ENCODE measurements at regions not wholly inside any gene's neighbourhood (a gene's known extent, or its start where the extent isn't known, plus 50 kb on each side); places are given as distances from the start of the nearest gene placed in this dataset.
"Not testable (repeated sequence)": the region's sequence is repeated elsewhere in the genome, so short reads cannot be mapped to it uniquely, and the experiment has no call there.

DNA sequence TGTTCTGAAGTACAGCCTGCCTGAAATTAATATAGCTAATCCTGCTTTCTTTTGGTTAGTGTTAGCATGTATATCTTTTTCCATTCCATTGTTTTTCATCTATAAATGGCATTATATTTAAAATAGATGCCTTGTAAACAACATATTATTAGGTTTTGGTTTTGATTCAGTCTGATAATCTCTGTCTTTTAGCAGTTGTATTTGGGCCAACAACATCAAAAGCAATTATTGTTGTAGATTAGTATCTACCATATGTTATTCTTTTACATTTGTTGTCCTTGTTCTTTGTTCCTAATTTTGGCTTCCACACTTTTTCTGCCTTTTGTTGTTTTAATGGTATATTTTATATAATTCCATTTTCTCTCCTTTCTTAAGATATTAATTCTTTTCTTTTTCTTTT is 678.2 kb upstream of the PRMT6 start:
- Histone ChIP-seq H3K9me3 (no peaks in the 10 kb centered on the region), H3K27ac (no peak overlapping the region), H3K4me3 (no peak overlapping the region), H3K27me3 (no peaks in the 10 kb centered on the region), H3K36me3 (no peaks in the 10 kb centered on the region), H3K4me1 (no peaks in the 10 kb centered on the region)
- intact Hi-C loops (cut with DNase I), result no loop called here
- no peak for DNase-seq (ENCODE audit: extremely low spot score in 2 of 2)
- TF ChIP-seq POLR2A (IDR thresholded peaks at IDR 0.05) (no peak), POLR2AphosphoS5 (IDR thresholded peaks at IDR 0.05; ENCODE audit: insufficient read depth in 1 of 2, low read depth in 1 of 2) (no peak)
- TF ChIP-seq, protein P1, sequence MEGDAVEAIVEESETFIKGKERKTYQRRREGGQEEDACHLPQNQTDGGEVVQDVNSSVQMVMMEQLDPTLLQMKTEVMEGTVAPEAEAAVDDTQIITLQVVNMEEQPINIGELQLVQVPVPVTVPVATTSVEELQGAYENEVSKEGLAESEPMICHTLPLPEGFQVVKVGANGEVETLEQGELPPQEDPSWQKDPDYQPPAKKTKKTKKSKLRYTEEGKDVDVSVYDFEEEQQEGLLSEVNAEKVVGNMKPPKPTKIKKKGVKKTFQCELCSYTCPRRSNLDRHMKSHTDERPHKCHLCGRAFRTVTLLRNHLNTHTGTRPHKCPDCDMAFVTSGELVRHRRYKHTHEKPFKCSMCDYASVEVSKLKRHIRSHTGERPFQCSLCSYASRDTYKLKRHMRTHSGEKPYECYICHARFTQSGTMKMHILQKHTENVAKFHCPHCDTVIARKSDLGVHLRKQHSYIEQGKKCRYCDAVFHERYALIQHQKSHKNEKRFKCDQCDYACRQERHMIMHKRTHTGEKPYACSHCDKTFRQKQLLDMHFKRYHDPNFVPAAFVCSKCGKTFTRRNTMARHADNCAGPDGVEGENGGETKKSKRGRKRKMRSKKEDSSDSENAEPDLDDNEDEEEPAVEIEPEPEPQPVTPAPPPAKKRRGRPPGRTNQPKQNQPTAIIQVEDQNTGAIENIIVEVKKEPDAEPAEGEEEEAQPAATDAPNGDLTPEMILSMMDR (IDR thresholded peaks at IDR 0.05), result no peak

DNA sequence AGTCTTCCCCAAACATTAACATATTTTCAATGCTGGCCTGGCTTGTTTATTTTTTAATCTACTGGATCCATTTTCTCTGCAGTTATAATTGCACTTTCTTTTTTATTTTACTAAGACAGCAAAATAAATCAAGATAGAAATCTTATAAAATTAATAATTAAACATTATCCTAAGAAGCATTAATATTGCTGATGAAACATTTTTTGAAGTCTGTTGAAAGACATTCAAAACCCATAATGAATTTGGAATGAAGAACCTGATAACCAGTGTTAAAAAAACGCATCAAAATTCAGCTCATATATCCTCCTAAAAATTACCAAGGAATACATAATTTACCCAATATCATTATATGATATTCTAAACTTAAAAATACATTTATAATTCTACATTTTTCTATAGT is 675.7 kb upstream of the PRMT6 start:
- DNase-seq (ENCODE audit: extremely low spot score in 2 of 2), result no peak
- H3K27me3 ChIP-seq, result no peaks in the 10 kb centered on the region
- intact Hi-C loops (cut with DNase I), result no loop called here
- H3K9me3 ChIP-seq, result no peaks in the 10 kb centered on the region
- TF ChIP-seq, protein P1 (IDR thresholded peaks at IDR 0.05), result no peak
- TF ChIP-seq POLR2AphosphoS5 (IDR thresholded peaks at IDR 0.05; ENCODE audit: insufficient read depth in 1 of 2, low read depth in 1 of 2), result no peak
- no peak for TF ChIP-seq POLR2A (IDR thresholded peaks at IDR 0.05)
- no peak overlapping the region for H3K27ac ChIP-seq
- H3K36me3 ChIP-seq, result no peaks in the 10 kb centered on the region
- no peak overlapping the region for H3K4me3 ChIP-seq
- no peaks in the 10 kb centered on the region for H3K4me1 ChIP-seq

DNA sequence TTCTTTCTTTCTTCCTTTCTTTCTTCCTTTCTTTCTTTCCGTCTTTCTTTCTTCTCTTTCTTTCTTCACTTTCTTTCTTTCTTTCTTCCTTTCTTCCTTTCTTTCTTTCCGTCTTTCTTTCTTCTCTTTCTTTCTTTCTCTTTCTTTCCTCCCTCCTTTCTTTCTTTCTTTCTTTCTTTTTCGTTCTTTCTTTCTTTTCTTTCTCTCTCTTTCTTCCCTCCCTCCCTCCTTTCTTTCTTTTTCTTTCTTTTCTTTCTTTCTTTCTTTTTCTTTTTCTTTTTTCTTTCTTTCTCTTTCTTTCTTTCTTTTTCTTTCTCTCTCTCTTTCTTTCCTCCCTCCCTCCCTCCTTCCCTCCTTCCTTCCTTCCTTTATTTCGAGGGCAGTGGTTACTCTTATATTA is 667.3 kb upstream of the PRMT6 start:
- H3K27me3 ChIP-seq; H3K4me1 ChIP-seq; H3K4me3 ChIP-seq; H3K27ac ChIP-seq; H3K9me3 ChIP-seq; intact Hi-C loops (cut with DNase I); H3K36me3 ChIP-seq; DNase-seq (ENCODE audit: extremely low spot score in 2 of 2): not testable (repeated sequence)

DNA sequence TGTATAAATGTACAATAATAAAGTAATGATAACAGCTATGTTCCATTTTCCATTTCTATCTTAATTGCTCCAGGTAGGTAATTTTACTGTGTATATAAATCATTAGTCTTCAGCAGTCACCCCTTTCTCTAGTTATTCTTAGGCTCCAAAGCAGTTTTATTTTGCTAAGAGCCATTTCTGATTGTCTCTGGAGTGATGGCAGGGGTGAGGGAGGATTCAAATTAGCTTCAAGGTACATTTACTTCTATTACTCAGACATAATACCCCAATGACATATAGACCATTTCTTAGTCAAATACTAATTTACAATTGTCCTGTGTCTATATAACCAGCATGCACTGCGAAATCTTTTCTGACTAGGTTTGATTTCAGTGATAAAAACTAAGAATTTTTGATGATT is 663.4 kb upstream of the PRMT6 start:
- Histone ChIP-seq H3K27me3 (no peaks in the 10 kb centered on the region), H3K4me1 (no peaks in the 10 kb centered on the region), H3K9me3 (no peaks in the 10 kb centered on the region), H3K4me3 (no peak overlapping the region), H3K36me3 (no peaks in the 10 kb centered on the region), H3K27ac (no peak overlapping the region)
- intact Hi-C loops (cut with DNase I), result no loop called here
- no peak for DNase-seq (ENCODE audit: extremely low spot score in 2 of 2)
- no peak for TF ChIP-seq POLR2AphosphoS5 (IDR thresholded peaks at IDR 0.05; ENCODE audit: insufficient read depth in 1 of 2, low read depth in 1 of 2)
- TF ChIP-seq POLR2A (IDR thresholded peaks at IDR 0.05), result no peak
- TF ChIP-seq, protein P1 (IDR thresholded peaks at IDR 0.05), result no peak

DNA sequence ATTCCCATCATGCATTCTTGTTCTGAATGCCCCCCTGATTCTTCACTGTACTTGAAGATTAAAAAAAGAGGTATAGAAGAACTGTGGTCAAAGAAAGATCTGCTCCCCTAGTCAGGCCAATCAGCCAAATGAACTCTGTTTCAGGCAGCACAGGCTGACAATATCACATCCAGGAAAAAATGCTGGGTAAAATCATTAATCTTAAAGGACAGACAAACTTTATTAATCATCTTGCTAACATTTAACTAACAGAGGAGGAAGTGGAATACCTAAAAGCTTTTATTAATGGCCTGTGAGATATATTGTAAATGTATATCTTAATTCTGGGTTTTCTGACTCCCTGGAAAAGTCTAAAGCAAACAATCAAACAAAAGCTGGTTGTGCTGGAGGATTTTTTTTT is 660.5 kb upstream of the PRMT6 start:
- no peak overlapping the region for H3K27ac ChIP-seq
- no peaks in the 10 kb centered on the region for H3K36me3 ChIP-seq
- no peak overlapping the region for H3K4me3 ChIP-seq
- no peak for DNase-seq (ENCODE audit: extremely low spot score in 2 of 2)
- H3K9me3 ChIP-seq, result no peaks in the 10 kb centered on the region
- H3K27me3 ChIP-seq, result no peaks in the 10 kb centered on the region
- H3K4me1 ChIP-seq, result no peaks in the 10 kb centered on the region
- TF ChIP-seq, protein P1 (IDR thresholded peaks at IDR 0.05), result no peak
- TF ChIP-seq POLR2A (IDR thresholded peaks at IDR 0.05) (no peak), POLR2AphosphoS5 (IDR thresholded peaks at IDR 0.05; ENCODE audit: insufficient read depth in 1 of 2, low read depth in 1 of 2) (no peak)
- intact Hi-C loops (cut with DNase I), result no loop called here

DNA sequence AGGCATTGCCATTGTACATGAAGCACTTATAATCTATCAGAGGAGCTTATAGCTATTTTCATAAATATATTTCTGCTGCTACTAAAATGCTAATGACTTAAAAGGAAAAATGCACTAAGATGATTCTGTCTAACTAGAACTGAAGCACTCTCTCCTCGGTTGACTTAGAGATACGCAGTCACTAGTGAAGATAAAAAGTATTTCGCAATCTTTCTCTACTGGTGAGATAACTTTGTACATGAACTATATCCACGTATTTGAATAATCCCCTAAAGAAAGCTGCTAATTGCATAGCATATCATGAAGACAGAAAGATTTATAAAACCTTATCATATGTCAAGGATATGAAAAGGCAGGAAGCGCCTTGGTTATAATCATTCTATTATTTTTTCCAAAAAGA is 658.1 kb upstream of the PRMT6 start:
- intact Hi-C loops (cut with DNase I), result no loop called here
- TF ChIP-seq, protein P1 (IDR thresholded peaks at IDR 0.05), result no peak
- TF ChIP-seq POLR2A (IDR thresholded peaks at IDR 0.05) (no peak), POLR2AphosphoS5 (IDR thresholded peaks at IDR 0.05; ENCODE audit: insufficient read depth in 1 of 2, low read depth in 1 of 2) (no peak)
- no peak overlapping the region for H3K27ac ChIP-seq

More for the DNA sequence above, 658.1 kb upstream of the PRMT6 start:
- H3K36me3 ChIP-seq, result no peaks in the 10 kb centered on the region
- H3K27me3 ChIP-seq, result no peaks in the 10 kb centered on the region
- no peak for DNase-seq (ENCODE audit: extremely low spot score in 2 of 2)
- H3K4me3 ChIP-seq, result no peak overlapping the region
- no peaks in the 10 kb centered on the region for H3K4me1 ChIP-seq
- no peaks in the 10 kb centered on the region for H3K9me3 ChIP-seq
